ENCODE measurements at regions not wholly inside any gene's neighbourhood (a gene's known extent, or its start where the extent isn't known, plus 50 kb on each side); places are given as distances from the start of the nearest gene placed in this dataset.

DNA sequence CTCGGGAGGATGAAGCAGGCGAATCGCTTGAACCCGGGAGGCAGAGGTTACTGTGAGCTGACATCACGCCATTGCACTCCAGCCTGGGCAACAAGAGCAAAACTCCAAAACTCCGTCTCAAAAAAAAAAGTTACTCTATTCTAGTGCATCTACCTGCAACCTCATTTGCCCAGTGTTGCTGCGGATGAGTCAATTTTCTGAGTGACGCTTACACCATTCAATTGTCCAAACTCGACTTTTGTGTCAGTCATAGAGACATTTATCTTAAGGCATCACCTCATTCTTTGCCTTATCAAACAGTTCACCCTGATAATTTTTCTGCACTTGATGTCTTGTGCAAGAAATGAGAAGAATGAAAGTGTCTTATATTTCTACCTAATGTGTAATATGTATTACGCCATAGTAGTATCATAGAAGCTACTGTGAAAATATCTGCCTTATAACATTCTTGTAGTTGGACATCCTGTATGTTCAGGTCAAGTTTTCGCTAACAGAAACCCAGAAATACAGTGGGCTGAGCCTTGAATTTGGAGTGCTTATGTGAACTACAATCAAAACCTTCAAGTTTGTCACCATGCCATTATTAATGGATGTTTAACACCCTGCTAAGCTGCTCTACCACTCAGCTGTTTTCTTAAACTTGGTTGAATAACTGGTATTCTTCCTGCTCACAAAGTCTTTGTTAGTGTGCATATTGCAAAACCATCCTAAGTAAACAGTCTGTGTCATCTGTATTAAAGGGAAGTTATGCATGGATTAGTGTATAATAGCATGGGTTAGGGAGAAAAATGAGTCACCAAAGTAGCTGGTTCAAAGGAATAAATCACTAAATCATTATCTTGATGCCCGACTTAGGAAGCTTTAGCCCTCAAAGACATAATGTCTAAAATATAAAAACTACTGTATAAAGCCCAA is 531.0 kb upstream of the NR2F2 start:
- Histone ChIP-seq H3K4me2 (no peak overlapping the region), H3K4me1 (ENCODE audit: insufficient read depth) (peaks cover 8% of the 10 kb centered on the region), H3F3A (replicated peaks; ENCODE audit: low read depth) (no peaks in the 10 kb centered on the region), H3K36me3 (ENCODE audit: insufficient read depth) (no peaks in the 10 kb centered on the region), H4K20me1 (replicated peaks; ENCODE audit: insufficient read depth) (no peaks in the 10 kb centered on the region), H3K79me2 (replicated peaks; ENCODE audit: insufficient read depth) (no peaks in the 10 kb centered on the region), H3K4me3 (no peak overlapping the region), H3K9me2 (ENCODE audit: insufficient read depth) (no peaks in the 10 kb centered on the region), H2AFZ (no peak overlapping the region), H3K27ac (ENCODE audit: low read depth) (no peak overlapping the region), H3K27me3 (ENCODE audit: insufficient read depth) (no peaks in the 10 kb centered on the region)
- Mint-ChIP-seq H3K4me3 (no peak overlapping the region), H3K27ac (no peak overlapping the region), H3K9me3 (no peaks in the 10 kb centered on the region), H3K27me3 (ENCODE audit: insufficient read depth, low read depth, poor library complexity) (peaks cover 2% of the 10 kb centered on the region), H3K4me1 (peaks cover 13% of the 10 kb centered on the region), H3K36me3 (ENCODE audit: low read depth) (no peaks in the 10 kb centered on the region)
- no peak for DNase-seq (ENCODE audit: low spot score)
- no peak for ATAC-seq
- TF ChIP-seq EZH2phosphoT487 (IDR thresholded peaks at IDR 0.05; ENCODE audit: unreplicated experiment) (no peak), JUNB (IDR thresholded peaks at IDR 0.05; ENCODE audit: unreplicated experiment) (no peak), POLR2AphosphoS5 (IDR thresholded peaks at IDR 0.05; ENCODE audit: low read depth) (no peak)
- TF ChIP-seq, protein P1, sequence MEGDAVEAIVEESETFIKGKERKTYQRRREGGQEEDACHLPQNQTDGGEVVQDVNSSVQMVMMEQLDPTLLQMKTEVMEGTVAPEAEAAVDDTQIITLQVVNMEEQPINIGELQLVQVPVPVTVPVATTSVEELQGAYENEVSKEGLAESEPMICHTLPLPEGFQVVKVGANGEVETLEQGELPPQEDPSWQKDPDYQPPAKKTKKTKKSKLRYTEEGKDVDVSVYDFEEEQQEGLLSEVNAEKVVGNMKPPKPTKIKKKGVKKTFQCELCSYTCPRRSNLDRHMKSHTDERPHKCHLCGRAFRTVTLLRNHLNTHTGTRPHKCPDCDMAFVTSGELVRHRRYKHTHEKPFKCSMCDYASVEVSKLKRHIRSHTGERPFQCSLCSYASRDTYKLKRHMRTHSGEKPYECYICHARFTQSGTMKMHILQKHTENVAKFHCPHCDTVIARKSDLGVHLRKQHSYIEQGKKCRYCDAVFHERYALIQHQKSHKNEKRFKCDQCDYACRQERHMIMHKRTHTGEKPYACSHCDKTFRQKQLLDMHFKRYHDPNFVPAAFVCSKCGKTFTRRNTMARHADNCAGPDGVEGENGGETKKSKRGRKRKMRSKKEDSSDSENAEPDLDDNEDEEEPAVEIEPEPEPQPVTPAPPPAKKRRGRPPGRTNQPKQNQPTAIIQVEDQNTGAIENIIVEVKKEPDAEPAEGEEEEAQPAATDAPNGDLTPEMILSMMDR (conservative IDR thresholded peaks at IDR 0.05; ENCODE audit: low read depth in 2 of 2), result no peak
- TF ChIP-seq, protein P2, sequence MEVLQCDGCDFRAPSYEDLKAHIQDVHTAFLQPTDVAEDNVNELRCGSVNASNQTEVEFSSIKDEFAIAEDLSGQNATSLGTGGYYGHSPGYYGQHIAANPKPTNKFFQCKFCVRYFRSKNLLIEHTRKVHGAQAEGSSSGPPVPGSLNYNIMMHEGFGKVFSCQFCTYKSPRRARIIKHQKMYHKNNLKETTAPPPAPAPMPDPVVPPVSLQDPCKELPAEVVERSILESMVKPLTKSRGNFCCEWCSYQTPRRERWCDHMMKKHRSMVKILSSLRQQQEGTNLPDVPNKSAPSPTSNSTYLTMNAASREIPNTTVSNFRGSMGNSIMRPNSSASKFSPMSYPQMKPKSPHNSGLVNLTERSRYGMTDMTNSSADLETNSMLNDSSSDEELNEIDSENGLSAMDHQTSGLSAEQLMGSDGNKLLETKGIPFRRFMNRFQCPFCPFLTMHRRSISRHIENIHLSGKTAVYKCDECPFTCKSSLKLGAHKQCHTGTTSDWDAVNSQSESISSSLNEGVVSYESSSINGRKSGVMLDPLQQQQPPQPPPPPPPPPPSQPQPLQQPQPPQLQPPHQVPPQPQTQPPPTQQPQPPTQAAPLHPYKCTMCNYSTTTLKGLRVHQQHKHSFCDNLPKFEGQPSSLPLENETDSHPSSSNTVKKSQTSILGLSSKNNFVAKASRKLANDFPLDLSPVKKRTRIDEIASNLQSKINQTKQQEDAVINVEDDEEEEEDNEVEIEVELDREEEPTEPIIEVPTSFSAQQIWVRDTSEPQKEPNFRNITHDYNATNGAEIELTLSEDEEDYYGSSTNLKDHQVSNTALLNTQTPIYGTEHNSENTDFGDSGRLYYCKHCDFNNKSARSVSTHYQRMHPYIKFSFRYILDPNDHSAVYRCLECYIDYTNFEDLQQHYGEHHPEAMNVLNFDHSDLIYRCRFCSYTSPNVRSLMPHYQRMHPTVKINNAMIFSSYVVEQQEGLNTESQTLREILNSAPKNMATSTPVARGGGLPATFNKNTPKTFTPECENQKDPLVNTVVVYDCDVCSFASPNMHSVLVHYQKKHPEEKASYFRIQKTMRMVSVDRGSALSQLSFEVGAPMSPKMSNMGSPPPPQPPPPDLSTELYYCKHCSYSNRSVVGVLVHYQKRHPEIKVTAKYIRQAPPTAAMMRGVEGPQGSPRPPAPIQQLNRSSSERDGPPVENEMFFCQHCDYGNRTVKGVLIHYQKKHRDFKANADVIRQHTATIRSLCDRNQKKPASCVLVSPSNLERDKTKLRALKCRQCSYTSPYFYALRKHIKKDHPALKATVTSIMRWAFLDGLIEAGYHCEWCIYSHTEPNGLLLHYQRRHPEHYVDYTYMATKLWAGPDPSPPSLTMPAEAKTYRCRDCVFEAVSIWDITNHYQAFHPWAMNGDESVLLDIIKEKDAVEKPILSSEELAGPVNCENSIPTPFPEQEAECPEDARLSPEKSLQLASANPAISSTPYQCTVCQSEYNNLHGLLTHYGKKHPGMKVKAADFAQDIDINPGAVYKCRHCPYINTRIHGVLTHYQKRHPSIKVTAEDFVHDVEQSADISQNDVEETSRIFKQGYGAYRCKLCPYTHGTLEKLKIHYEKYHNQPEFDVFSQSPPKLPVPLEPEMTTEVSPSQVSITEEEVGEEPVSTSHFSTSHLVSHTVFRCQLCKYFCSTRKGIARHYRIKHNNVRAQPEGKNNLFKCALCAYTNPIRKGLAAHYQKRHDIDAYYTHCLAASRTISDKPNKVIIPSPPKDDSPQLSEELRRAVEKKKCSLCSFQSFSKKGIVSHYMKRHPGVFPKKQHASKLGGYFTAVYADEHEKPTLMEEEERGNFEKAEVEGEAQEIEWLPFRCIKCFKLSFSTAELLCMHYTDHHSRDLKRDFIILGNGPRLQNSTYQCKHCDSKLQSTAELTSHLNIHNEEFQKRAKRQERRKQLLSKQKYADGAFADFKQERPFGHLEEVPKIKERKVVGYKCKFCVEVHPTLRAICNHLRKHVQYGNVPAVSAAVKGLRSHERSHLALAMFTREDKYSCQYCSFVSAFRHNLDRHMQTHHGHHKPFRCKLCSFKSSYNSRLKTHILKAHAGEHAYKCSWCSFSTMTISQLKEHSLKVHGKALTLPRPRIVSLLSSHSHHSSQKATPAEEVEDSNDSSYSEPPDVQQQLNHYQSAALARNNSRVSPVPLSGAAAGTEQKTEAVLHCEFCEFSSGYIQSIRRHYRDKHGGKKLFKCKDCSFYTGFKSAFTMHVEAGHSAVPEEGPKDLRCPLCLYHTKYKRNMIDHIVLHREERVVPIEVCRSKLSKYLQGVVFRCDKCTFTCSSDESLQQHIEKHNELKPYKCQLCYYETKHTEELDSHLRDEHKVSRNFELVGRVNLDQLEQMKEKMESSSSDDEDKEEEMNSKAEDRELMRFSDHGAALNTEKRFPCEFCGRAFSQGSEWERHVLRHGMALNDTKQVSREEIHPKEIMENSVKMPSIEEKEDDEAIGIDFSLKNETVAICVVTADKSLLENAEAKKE (CRISPR knock-in tag; IDR thresholded peaks at IDR 0.05), result no peak
